ENCODE measurements at regions not wholly inside any gene's neighbourhood (a gene's known extent, or its start where the extent isn't known, plus 50 kb on each side); places are given as distances from the start of the nearest gene placed in this dataset.

DNA sequence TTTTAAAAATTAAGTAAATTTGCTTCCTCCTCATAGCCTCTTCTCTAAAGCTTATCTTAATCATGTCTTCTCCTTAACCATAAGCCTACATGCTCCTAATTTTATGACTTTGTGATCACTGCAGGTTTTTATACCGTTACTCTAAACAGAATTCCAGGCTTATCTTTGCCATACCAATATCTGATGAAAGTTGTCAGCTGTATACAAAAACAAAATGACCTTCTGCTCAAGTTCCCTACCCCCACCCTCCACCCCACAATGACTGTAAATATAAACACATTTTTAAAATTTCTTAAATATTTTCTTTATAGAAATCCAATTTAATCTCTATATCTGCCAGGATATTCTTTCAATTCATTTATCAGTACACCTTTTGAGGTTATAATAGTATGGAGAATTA is 60.5 kb upstream of the SGK1 start:
- no peak for TF ChIP-seq POLR2A (IDR thresholded peaks at IDR 0.05; ENCODE audit: low read depth)
- TF ChIP-seq, protein P1, sequence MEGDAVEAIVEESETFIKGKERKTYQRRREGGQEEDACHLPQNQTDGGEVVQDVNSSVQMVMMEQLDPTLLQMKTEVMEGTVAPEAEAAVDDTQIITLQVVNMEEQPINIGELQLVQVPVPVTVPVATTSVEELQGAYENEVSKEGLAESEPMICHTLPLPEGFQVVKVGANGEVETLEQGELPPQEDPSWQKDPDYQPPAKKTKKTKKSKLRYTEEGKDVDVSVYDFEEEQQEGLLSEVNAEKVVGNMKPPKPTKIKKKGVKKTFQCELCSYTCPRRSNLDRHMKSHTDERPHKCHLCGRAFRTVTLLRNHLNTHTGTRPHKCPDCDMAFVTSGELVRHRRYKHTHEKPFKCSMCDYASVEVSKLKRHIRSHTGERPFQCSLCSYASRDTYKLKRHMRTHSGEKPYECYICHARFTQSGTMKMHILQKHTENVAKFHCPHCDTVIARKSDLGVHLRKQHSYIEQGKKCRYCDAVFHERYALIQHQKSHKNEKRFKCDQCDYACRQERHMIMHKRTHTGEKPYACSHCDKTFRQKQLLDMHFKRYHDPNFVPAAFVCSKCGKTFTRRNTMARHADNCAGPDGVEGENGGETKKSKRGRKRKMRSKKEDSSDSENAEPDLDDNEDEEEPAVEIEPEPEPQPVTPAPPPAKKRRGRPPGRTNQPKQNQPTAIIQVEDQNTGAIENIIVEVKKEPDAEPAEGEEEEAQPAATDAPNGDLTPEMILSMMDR (IDR thresholded peaks at IDR 0.05), result no peak

Data from esophagus muscularis mucosa (tissue), 3 donors.